A549 (cell line): ENCODE measurements at regions not wholly inside any gene's neighbourhood (a gene's known extent, or its start where the extent isn't known, plus 50 kb on each side); places are given as distances from the start of the nearest gene placed in this dataset.

Experiments used
- CBX8 ChIP-seq: fragments of 200-600 bp; sonication (generic); IDR thresholded peaks from 2 replicates; pipeline ENCODE4 v1.6.1; 2016
- CTCF ChIP-seq: fragments of >200 bp; sonication (Bioruptor Twin); formaldehyde crosslinking; IDR thresholded peaks from 3 replicates; pipeline ENCODE4 v1.5.1; 2016
- EP300 ChIP-seq, 2 experiments: fragments of >200 bp; sonication (Bioruptor Twin); formaldehyde crosslinking; IDR thresholded peaks; 2 replicates in 1 of 2; 3 replicates in 1 of 2; pipeline ENCODE4 v1.6.1; 2016 to 2017
- NR3C1 ChIP-seq: fragments of >200 bp; sonication (Bioruptor Twin); formaldehyde crosslinking; IDR thresholded peaks from 3 replicates; pipeline ENCODE4 v1.6.1; 2017
- PHF8 ChIP-seq: fragments of 200-600 bp; sonication (generic); IDR thresholded peaks from 2 replicates; pipeline ENCODE4 v1.6.1; 2016; ENCODE audit warnings: low read depth, mild to moderate bottlenecking, antibody characterized with exemption, moderate library complexity, borderline replicate concordance
- POLR2A ChIP-seq: IDR thresholded peaks from 2 replicates; pipeline ENCODE4 v1.6.1; 2012; ENCODE audit warnings: mild to moderate bottlenecking, low read length
- RAD21 ChIP-seq, 2 experiments: fragments of >200 bp in 1 of 2; sonication (Bioruptor Twin) in 1 of 2; formaldehyde crosslinking in 1 of 2; IDR thresholded peaks in 1 of 2; conservative IDR thresholded peaks in 1 of 2; 2 replicates in 1 of 2; 3 replicates in 1 of 2; pipeline ENCODE4 v1.6.1; 2012 to 2018; ENCODE audit warnings: inconsistent platforms in 1 of 2
- RNF2 ChIP-seq: fragments of 200-600 bp; sonication (generic); IDR thresholded peaks from 2 replicates; pipeline ENCODE4 v1.6.1; 2016; ENCODE audit warnings: low read depth, mild to moderate bottlenecking, antibody characterized with exemption, moderate library complexity, borderline replicate concordance
- ZFP36 ChIP-seq: fragments of 450-650 bp; IDR thresholded peaks from 2 replicates; pipeline ENCODE4 v1.6.1; 2014; ENCODE audit warnings: borderline replicate concordance; ENCODE audit not compliant: partially characterized antibody

DNA sequence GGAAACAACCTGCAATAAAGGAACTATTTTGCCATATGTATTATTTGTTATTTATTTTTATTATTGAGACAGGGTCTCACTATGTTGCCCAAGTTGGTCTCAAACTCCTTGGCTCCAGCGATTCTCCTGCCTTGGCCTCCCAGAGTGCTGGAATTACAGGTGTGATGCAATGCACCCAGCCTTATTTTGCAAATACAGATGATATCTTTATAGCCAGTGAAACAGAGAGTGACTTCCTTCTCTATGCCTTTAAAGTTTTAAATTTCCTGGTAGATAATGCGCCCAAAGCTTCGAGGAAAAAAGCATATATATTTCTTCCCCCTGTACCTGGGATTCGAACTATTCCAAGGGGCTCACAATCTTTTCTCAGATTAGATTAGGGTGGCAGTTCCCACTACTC is 601.1 kb upstream of the HTR2C start:
- TF ChIP-seq CTCF (no peak), PHF8 (no peak), NR3C1 (no peak), CBX8 (no peak), ZFP36 (no peak), POLR2A (no peak), EP300 (IDR thresholded peaks at IDR 0.05) (no peak), RNF2 (no peak), RAD21 (conservative IDR thresholded peaks at IDR 0.05 in 1 of 2, IDR thresholded peaks at IDR 0.05 in 1 of 2) (no peak)
